HG03159 (cell line): ENCODE measurements at regions not wholly inside any gene's neighbourhood (a gene's known extent, or its start where the extent isn't known, plus 50 kb on each side); places are given as distances from the start of the nearest gene placed in this dataset.
"Not testable (repeated sequence)": the region's sequence is repeated elsewhere in the genome, so short reads cannot be mapped to it uniquely, and the experiment has no call there.

Experiments used
- ATAC-seq: cut with Tn5 transposase; IDR thresholded peaks from one replicate; pipeline ENCODE4 v1.9.1; 2021; ENCODE audit warnings: mild to moderate bottlenecking, moderate library complexity; ENCODE audit not compliant: unreplicated experiment

- peak; percentile 71 for ATAC-seq
These were observed 789.6 kb upstream of the SLC8A1 start for GRCh38 chr2:41241325-41242000.

DNA sequence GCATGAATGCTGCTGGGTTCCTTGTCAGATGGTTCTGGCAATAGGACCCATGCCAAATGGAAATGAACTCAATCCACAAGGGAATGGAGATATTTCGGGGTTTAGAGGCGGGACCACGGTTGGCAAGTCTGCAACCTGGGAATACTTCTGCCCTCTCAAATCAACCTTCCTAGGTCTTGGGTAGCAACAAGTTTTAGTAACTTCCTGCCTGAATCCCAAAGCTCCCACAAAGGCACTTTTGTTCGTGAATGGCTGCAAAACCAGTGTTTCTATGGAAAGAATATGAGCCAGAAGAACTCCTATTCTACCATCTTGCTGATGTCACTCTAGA, 790.1 kb upstream of the SLC8A1 start:
- no peak for ATAC-seq

DNA sequence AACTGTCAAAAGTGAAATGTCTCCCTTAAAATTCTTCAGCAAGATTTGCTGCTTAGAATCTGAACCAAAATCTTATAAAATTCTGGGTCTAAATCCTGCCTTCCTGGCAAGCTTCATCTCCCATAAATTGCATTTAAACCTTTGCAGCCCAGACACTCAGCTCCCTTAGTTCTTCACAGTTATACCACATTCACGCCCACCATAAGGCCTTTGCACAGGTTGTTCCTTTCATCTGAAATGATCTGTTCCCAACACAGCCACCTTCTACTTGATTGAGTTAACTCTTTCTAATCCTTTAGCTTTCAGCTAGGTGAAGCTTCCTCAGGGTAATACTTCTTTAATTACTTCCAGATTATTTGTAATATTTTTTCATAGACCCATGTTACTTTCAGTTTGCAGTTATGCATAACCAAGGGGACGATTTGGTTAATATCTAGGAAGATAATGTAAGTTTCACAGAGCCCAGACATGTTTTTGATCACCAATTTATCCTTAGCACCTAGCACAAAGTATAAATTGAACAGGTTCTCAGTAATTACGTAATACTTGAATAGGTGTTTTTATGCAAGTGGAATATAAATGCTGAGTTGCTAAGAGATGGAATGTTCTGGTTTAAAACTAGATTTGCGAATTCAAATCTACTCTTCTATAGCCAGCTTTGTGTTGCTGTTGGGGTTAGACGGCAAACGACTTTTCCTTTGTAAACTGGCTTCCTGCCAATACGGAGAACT, 779.7 kb upstream of the PKDCC start:
- ATAC-seq = no peak

- ATAC-seq = no peak
These were observed 764.6 kb upstream of the PKDCC start for GRCh38 chr2:41283079-41283775.

DNA sequence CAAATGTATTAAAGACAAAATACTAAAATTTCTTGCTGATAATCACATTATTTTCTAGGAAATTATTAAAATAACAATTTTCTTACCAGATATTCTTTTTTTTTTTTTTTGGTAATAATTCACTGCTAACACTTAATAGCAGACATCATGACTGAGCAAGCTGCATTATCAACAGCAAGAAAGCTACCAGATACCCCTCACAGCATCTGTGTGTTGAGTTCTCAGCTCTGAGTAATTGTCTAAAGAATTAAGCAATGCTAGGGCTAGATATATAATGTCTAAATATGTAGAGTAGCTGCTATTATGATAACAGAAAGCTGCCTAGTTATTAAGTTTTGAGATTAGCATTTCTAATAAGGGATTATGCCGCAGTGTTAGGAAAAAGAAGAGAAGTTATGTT, 754.3 kb upstream of the PKDCC start:
- ATAC-seq = no peak

GRCh38 chr2:41294331-41294730, 753.5 kb upstream of the PKDCC start:
- no peak for ATAC-seq

DNA sequence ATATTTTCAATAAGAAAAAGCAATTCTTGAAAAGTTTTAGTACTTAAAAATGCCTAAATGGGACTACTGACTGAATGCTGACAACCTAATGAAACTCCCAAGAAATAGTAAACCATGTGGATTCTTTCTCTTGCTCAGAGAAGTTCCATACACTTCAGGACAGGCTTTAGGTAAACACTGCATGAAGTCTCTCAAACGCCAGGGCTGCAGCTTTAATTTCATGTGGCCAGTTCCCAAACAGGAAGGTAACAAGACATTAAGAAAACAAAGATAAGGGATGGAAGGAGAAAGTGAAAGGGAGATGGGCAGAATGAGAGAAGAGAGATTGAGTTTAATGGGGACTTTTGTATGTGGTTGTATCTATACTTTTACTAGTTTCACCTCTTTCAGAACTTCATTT, 734.7 kb upstream of the PKDCC start:
- ATAC-seq = no peak

- ATAC-seq = no peak
These were observed 733.2 kb upstream of the PKDCC start for GRCh38 chr2:41314511-41315070.

- no peak for ATAC-seq
These were observed 728.4 kb upstream of the PKDCC start for GRCh38 chr2:41319437-41319836.

DNA sequence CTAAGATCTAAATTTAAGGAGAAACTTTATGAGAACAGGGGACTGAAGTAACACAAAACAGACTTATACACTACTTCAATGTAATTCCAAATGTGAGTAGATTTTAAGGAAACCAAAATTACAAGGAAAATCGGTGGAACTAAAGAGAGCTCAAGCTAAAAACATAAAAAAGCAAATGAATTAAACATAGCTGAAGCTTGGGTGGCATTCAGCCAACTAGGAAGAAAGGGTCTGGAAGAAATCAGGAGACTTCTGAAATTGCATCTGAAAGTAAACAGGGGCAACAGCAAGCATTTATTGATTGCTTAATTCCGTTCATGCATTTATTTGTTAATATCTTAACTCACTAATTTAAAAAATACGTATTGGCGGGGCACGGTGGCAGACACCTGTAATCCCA, 727.3 kb upstream of the PKDCC start:
- no peak for ATAC-seq

GRCh38 chr2:41321351-41321750, 726.5 kb upstream of the PKDCC start:
- no peak for ATAC-seq

GRCh38 chr2:41326851-41327250, 721.0 kb upstream of the PKDCC start:
- ATAC-seq = no peak

DNA sequence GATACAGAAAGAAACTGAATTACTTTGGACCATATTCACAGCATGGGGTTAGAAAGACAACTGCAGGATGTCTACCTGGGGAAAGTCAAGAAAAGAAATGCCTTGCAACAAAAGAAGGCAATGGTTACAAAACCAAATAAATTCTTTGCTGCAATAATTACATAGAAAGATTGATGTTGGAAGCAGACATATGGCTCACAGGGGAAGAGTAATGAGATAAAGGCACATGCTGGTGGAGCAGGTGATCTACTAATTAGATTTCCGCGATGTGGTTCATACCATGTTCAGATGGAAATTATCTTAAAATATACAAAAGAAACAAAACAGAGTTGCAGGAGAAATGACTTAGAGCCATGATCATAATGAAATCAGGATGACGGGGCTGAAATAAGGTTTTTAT, 718.8 kb upstream of the PKDCC start:
- ATAC-seq = no peak

DNA sequence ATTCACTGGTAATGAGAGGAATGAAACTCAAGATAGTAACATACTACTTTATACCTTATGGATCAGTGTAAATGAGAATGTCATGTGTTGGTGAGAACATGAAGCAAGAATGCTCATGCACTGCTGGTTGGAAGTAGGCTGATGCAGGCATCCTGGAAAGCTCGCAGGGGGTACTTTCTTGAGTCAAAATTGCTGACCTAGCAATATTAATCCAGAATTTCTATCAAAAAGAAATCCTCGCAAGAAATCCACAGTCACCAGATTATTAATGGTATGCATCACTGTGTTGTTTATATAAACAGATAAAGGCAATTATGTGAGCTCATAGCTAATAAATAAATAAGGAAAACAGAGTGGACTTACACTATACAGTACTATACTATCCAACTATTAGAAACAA, 713.7 kb upstream of the PKDCC start:
- no peak for ATAC-seq

DNA sequence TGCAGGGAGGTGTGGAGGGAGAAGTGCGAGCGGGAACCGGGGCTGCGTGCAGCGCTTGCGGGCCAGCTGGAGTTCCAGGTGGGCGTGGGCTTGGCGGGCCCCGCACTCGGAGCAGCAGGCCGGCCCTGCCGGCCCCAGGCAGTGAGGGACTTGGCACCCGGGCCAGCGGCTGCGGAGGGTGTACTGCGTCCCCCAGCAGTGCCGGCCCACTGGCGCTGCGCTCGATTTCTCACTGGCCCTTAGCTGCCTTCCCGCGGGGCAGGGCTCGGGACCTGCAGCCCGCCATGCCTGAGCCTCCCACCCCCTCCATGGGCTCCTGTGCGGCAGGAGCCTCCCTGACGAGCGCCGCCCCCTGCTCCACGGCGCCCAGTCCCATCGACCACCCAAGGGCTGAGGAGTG, 712.2 kb upstream of the PKDCC start:
- not testable (repeated sequence) for ATAC-seq

GRCh38 chr2:41337956-41338355, 709.9 kb upstream of the PKDCC start:
- no peak for ATAC-seq

- no peak for ATAC-seq
These were observed 703.3 kb upstream of the PKDCC start for GRCh38 chr2:41344529-41344928.

DNA sequence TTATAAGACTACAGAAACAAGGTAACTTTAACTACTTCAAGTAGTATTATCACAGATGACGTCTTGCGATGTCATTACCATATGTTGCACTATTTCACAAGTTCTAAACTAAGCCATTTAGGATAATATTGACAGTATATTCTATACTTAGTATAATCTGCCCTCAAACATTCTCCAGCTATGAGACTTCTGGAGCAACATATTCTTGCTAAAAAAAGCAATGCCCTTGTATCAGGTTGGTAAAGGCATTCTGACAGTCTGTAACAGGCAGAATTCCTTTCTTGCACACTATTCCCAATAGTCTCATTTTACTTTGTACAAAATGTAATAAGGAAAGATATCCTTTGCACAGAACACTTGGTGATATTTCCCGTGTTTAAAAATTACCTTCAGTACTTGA, 694.8 kb upstream of the PKDCC start:
- no peak for ATAC-seq

GRCh38 chr2:41355794-41356193, 692.0 kb upstream of the PKDCC start:
- ATAC-seq = no peak

- no peak for ATAC-seq
These were observed 683.0 kb upstream of the PKDCC start for GRCh38 chr2:41364842-41365241.

- ATAC-seq = no peak
These were observed 671.9 kb upstream of the PKDCC start for GRCh38 chr2:41375901-41376300.

DNA sequence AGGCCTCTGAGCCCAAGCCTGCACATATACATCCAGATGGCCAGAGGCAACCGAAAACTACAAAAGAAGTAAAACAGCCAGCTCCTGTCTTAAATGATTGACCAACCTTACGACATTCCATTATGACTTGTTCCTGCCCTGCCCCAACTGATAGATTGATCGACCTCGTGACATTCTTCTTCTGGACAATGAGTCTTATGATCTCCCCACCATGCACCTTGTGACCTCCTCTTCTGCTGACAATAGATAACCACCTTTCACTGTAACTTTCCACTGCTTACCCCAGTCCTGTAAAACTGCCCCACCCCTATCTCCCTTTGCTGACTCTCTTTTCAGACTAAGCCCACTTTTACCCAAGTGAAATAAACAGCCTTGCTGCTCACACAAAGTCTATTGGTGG, 670.0 kb upstream of the PKDCC start:
- ATAC-seq = no peak
